COLO829 (cell line): ENCODE measurements at regions not wholly inside any gene's neighbourhood (a gene's known extent, or its start where the extent isn't known, plus 50 kb on each side); places are given as distances from the start of the nearest gene placed in this dataset.

Source experiments
- DNase-seq: peaks from one replicate; pipeline ENCODE4 v3.0.0; 2012; ENCODE audit warnings: low spot score

- DNase-seq = no peak
Observed at GRCh38 chr11:81421251-81421860, 1312.3 kb downstream of the FAM181B start.

GRCh38 chr11:81420668-81421250 is 1312.9 kb downstream of the FAM181B start:
- DNase-seq = no peak

GRCh38 chr11:81397316-81397715 is 1336.3 kb downstream of the FAM181B start:
- no peak for DNase-seq

- DNase-seq = no peak
Observed at GRCh38 chr11:81394311-81394710, 1339.4 kb downstream of the FAM181B start.

GRCh38 chr11:81388326-81388725 is 1345.3 kb downstream of the FAM181B start:
- DNase-seq = no peak

- no peak for DNase-seq
Observed at GRCh38 chr11:81380395-81380794, 1353.3 kb downstream of the FAM181B start.

GRCh38 chr11:81377418-81377817 is 1356.2 kb downstream of the FAM181B start:
- no peak for DNase-seq

- no peak for DNase-seq
Observed at GRCh38 chr11:81373986-81374385, 1359.7 kb downstream of the FAM181B start.

- DNase-seq = no peak
Observed at GRCh38 chr11:81368192-81368591, 1365.5 kb downstream of the FAM181B start.

- no peak for DNase-seq
Observed at GRCh38 chr11:81365496-81365895, 1368.2 kb downstream of the FAM181B start.

GRCh38 chr11:81359476-81359875 is 1374.2 kb downstream of the FAM181B start:
- no peak for DNase-seq

GRCh38 chr11:81345609-81346008 is 1388.1 kb downstream of the FAM181B start:
- DNase-seq = no peak

- DNase-seq = no peak
Observed at GRCh38 chr11:81342966-81343365, 1390.7 kb downstream of the FAM181B start.

- DNase-seq = no peak
Observed at GRCh38 chr11:81340225-81340624, 1393.4 kb downstream of the FAM181B start.

- DNase-seq = no peak
Observed at GRCh38 chr11:81339521-81339920, 1394.1 kb downstream of the FAM181B start.

- no peak for DNase-seq
Observed at GRCh38 chr11:81337756-81338155, 1395.9 kb downstream of the FAM181B start.

- no peak for DNase-seq
Observed at GRCh38 chr11:81332276-81332675, 1401.4 kb downstream of the FAM181B start.

- DNase-seq = no peak
Observed at GRCh38 chr11:81331611-81332235, 1401.9 kb downstream of the FAM181B start.

GRCh38 chr11:81331088-81331487 is 1402.6 kb downstream of the FAM181B start:
- no peak for DNase-seq

GRCh38 chr11:81303038-81303664 is 1430.5 kb downstream of the FAM181B start:
- no peak for DNase-seq

GRCh38 chr11:81301166-81301830 is 1432.4 kb downstream of the FAM181B start:
- DNase-seq = no peak

- DNase-seq = no peak
Observed at GRCh38 chr11:81286959-81287358, 1446.7 kb downstream of the FAM181B start.

- DNase-seq = no peak
Observed at GRCh38 chr11:81286550-81286949, 1447.1 kb downstream of the FAM181B start.
